Hepatocyte (in vitro differentiated cells): ENCODE measurements at regions not wholly inside any gene's neighbourhood (a gene's known extent, or its start where the extent isn't known, plus 50 kb on each side); places are given as distances from the start of the nearest gene placed in this dataset.

Source experiments
- DNase-seq: peaks from one replicate; pipeline ENCODE4 v3.0.0-alpha.2; 2016; ENCODE audit warnings: low spot score
- H2AFZ ChIP-seq: fragments of 200-600 bp; sonication (generic); 2 replicates; pipeline ENCODE4 v1.6.0; 2016; ENCODE audit warnings: antibody characterized with exemption, mild to moderate bottlenecking
- H3K27ac ChIP-seq: fragments of 200-600 bp; sonication (generic); 2 replicates; pipeline ENCODE4 v1.5.1; 2016; ENCODE audit warnings: mild to moderate bottlenecking
- H3K27me3 ChIP-seq: fragments of 200-600 bp; sonication (generic); 2 replicates; pipeline ENCODE4 v1.6.1; 2016
- H3K36me3 ChIP-seq: fragments of 200-600 bp; sonication (generic); replicated peaks from 2 replicates; pipeline ENCODE4 v1.5.1; 2016; ENCODE audit warnings: low read depth; ENCODE audit not compliant: insufficient read depth
- H3K4me1 ChIP-seq: fragments of 200-600 bp; sonication (generic); 2 replicates; pipeline ENCODE4 v1.5.1; 2016; ENCODE audit warnings: mild to moderate bottlenecking, moderate library complexity; ENCODE audit not compliant: insufficient read depth
- H3K4me2 ChIP-seq: fragments of 200-600 bp; sonication (generic); 2 replicates; pipeline ENCODE4 v1.6.0; 2016
- H3K4me3 ChIP-seq: fragments of 200-600 bp; sonication (generic); 2 replicates; pipeline ENCODE4 v1.5.1; 2016; ENCODE audit warnings: mild to moderate bottlenecking
- H3K79me2 ChIP-seq: fragments of 200-600 bp; sonication (generic); 2 replicates; pipeline ENCODE4 v1.6.0; 2017; ENCODE audit warnings: mild to moderate bottlenecking
- H3K9me2 ChIP-seq: fragments of 200-600 bp; sonication (generic); replicated peaks from 2 replicates; pipeline ENCODE4 v1.6.0; 2017; ENCODE audit warnings: mild to moderate bottlenecking; ENCODE audit not compliant: insufficient read depth
- H3K9me3 ChIP-seq: fragments of 200-600 bp; sonication (generic); 2 replicates; pipeline ENCODE4 v1.5.1; 2016; ENCODE audit warnings: low read depth, mild to moderate bottlenecking
- H4K20me1 ChIP-seq: fragments of 200-600 bp; sonication (generic); 2 replicates; pipeline ENCODE4 v1.6.0; 2016; ENCODE audit warnings: mild to moderate bottlenecking; ENCODE audit not compliant: insufficient read depth, poor library complexity, severe bottlenecking
- CTCF ChIP-seq: fragments of 200-600 bp; sonication (generic); IDR thresholded peaks from 2 replicates; pipeline ENCODE4 v1.5.1; 2016; ENCODE audit warnings: antibody characterized with exemption, mild to moderate bottlenecking; ENCODE audit not compliant: poor library complexity
- EZH2 ChIP-seq: fragments of 200-600 bp; sonication (generic); IDR thresholded peaks from 2 replicates; pipeline ENCODE4 v1.6.1; 2016; ENCODE audit warnings: antibody characterized with exemption, mild to moderate bottlenecking, borderline replicate concordance
- EZH2phosphoT487 ChIP-seq: fragments of 200-600 bp; sonication (generic); IDR thresholded peaks from one replicate; pipeline ENCODE4 v1.6.1; 2018; ENCODE audit warnings: antibody characterized with exemption, mild to moderate bottlenecking, low read depth, moderate library complexity; ENCODE audit not compliant: unreplicated experiment, severe bottlenecking
- WGBS: methylation state at CpG from one replicate; pipeline ENCODE4 v1.1.6; 2016; ENCODE audit warnings: low lambda C conversion rate; ENCODE audit errors: missing lambda C conversion rate; 5-methylcytosine and 5-hydroxymethylcytosine counted together

- Histone ChIP-seq H3K27me3 (no peaks in the 10 kb centered on the region), H3K4me1 (no peaks in the 10 kb centered on the region), H3K79me2 (no peaks in the 10 kb centered on the region), H4K20me1 (no peaks in the 10 kb centered on the region), H3K36me3 (no peaks in the 10 kb centered on the region), H2AFZ (no peak overlapping the region), H3K9me3 (no peaks in the 10 kb centered on the region), H3K27ac (no peak overlapping the region), H3K4me2 (no peak overlapping the region), H3K9me2 (no peaks in the 10 kb centered on the region), H3K4me3 (no peak overlapping the region)
- DNase-seq = no peak
- WGBS = 83% methylated on average over 5 of the region's 5 CpGs
- TF ChIP-seq EZH2 = no peak
- TF ChIP-seq EZH2phosphoT487 = no peak
- TF ChIP-seq CTCF = no peak
These were observed 239.4 kb upstream of the HDAC4 start for GRCh38 chr2:239640210-239640609.

- DNase-seq = no peak
- H3K79me2 ChIP-seq = no peaks in the 10 kb centered on the region
- H3K4me3 ChIP-seq = no peak overlapping the region
- H3K9me3 ChIP-seq = no peaks in the 10 kb centered on the region
- H3K27me3 ChIP-seq = no peaks in the 10 kb centered on the region
- no peak overlapping the region for H3K27ac ChIP-seq
- no peaks in the 10 kb centered on the region for H3K4me1 ChIP-seq
- no peak overlapping the region for H2AFZ ChIP-seq
- H3K9me2 ChIP-seq = no peaks in the 10 kb centered on the region
- no peak for TF ChIP-seq EZH2phosphoT487
- TF ChIP-seq EZH2 = no peak
- TF ChIP-seq CTCF = no peak
- H3K4me2 ChIP-seq = no peak overlapping the region
- H4K20me1 ChIP-seq = no peaks in the 10 kb centered on the region
- WGBS = 83% methylated on average over 5 of the region's 5 CpGs
- no peaks in the 10 kb centered on the region for H3K36me3 ChIP-seq
These were observed 238.8 kb upstream of the HDAC4 start for GRCh38 chr2:239639421-239640185.

- WGBS = 83% methylated on average over 4 of the region's 4 CpGs
- Histone ChIP-seq H3K4me1 (no peaks in the 10 kb centered on the region), H2AFZ (no peak overlapping the region), H3K9me2 (no peaks in the 10 kb centered on the region), H3K27ac (no peak overlapping the region), H3K36me3 (no peaks in the 10 kb centered on the region), H3K27me3 (no peaks in the 10 kb centered on the region), H3K79me2 (no peaks in the 10 kb centered on the region), H3K4me2 (no peak overlapping the region), H3K9me3 (no peaks in the 10 kb centered on the region), H3K4me3 (no peak overlapping the region), H4K20me1 (no peaks in the 10 kb centered on the region)
- DNase-seq = no peak
- no peak for TF ChIP-seq EZH2
These were observed 237.6 kb upstream of the HDAC4 start for GRCh38 chr2:239638376-239638775.

GRCh38 chr2:239636808-239637207 is 236.0 kb upstream of the HDAC4 start:
- 80% methylated on average over 3 of the region's 3 CpGs for WGBS
- no peaks in the 10 kb centered on the region for H3K27me3 ChIP-seq
- H4K20me1 ChIP-seq = no peaks in the 10 kb centered on the region
- no peaks in the 10 kb centered on the region for H3K9me2 ChIP-seq
- no peaks in the 10 kb centered on the region for H3K79me2 ChIP-seq
- no peak overlapping the region for H3K27ac ChIP-seq
- no peaks in the 10 kb centered on the region for H3K4me1 ChIP-seq
- no peak overlapping the region for H3K4me3 ChIP-seq
- TF ChIP-seq EZH2phosphoT487 = no peak
- no peak for TF ChIP-seq CTCF
- TF ChIP-seq EZH2 = no peak
- no peak for DNase-seq
- H3K4me2 ChIP-seq = no peak overlapping the region
- H3K9me3 ChIP-seq = no peaks in the 10 kb centered on the region
- no peak overlapping the region for H2AFZ ChIP-seq
- no peaks in the 10 kb centered on the region for H3K36me3 ChIP-seq
